Cardiac muscle cell (in vitro differentiated cells and primary cell): ENCODE measurements at regions not wholly inside any gene's neighbourhood (a gene's known extent, or its start where the extent isn't known, plus 50 kb on each side); places are given as distances from the start of the nearest gene placed in this dataset.

Experiments used
- DNase-seq, 2 donors: peaks; one replicate each; pipeline versions ENCODE4 v3.0.0 to v3.0.0-alpha.2; 2010 to 2017; ENCODE audit warnings: low read depth in 1 of 2, low spot score in 1 of 2
- H3K27ac ChIP-seq: fragments of 200-600 bp; sonication (generic); 2 replicates; pipeline ENCODE4 v1.5.1; 2016
- H3K27me3 ChIP-seq: fragments of 200-600 bp; sonication (generic); 2 replicates; pipeline ENCODE4 v1.6.0; 2016; ENCODE audit warnings: control low read depth
- H3K36me3 ChIP-seq: fragments of 200-600 bp; sonication (generic); 2 replicates; pipeline ENCODE4 v1.5.1; 2016; ENCODE audit warnings: control low read depth
- H3K4me1 ChIP-seq: fragments of 200-600 bp; sonication (generic); 2 replicates; pipeline ENCODE4 v1.8.1; 2017; ENCODE audit warnings: low read depth, mild to moderate bottlenecking, mixed run types
- H3K4me3 ChIP-seq: fragments of 200-600 bp; sonication (generic); 2 replicates; pipeline ENCODE4 v1.5.1; 2016; ENCODE audit warnings: mild to moderate bottlenecking
- H3K9me3 ChIP-seq: fragments of 200-600 bp; sonication (generic); 2 replicates; pipeline ENCODE4 v1.5.1; 2017; ENCODE audit warnings: low read depth, mild to moderate bottlenecking, control low read depth
- TF ChIP-seq, protein P1 (sequence below): IDR thresholded peaks from 2 replicates; pipeline ENCODE4 v1.5.1; 2012; ENCODE audit warnings: low read depth, mild to moderate bottlenecking, low read length

DNA sequence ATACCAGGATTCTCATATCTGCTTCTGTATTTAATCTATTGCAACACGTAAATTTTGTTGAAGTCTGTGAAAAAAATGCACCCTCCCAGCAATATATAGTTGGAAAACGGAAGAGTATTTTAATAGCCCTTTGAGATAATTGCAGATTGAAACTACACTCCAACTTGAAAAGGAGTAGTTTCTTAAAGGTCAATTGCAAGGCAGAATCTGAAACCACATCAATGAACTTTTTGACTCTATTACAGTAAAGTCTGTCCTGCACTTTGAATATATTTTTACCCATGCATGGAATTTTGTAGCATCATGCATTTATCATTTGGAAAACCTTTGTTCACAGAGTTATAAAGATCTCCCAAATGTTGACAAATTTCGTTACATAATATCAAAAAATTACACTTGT lies 311.6 kb upstream of the NREP start:
- Histone ChIP-seq H3K4me1 (peaks cover 2% of the 10 kb centered on the region), H3K9me3 (no peaks in the 10 kb centered on the region), H3K36me3 (no peaks in the 10 kb centered on the region), H3K27me3 (no peaks in the 10 kb centered on the region), H3K27ac (no peak overlapping the region), H3K4me3 (no peak overlapping the region)
- TF ChIP-seq, protein P1, sequence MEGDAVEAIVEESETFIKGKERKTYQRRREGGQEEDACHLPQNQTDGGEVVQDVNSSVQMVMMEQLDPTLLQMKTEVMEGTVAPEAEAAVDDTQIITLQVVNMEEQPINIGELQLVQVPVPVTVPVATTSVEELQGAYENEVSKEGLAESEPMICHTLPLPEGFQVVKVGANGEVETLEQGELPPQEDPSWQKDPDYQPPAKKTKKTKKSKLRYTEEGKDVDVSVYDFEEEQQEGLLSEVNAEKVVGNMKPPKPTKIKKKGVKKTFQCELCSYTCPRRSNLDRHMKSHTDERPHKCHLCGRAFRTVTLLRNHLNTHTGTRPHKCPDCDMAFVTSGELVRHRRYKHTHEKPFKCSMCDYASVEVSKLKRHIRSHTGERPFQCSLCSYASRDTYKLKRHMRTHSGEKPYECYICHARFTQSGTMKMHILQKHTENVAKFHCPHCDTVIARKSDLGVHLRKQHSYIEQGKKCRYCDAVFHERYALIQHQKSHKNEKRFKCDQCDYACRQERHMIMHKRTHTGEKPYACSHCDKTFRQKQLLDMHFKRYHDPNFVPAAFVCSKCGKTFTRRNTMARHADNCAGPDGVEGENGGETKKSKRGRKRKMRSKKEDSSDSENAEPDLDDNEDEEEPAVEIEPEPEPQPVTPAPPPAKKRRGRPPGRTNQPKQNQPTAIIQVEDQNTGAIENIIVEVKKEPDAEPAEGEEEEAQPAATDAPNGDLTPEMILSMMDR: no peak
- no peak for DNase-seq

DNA sequence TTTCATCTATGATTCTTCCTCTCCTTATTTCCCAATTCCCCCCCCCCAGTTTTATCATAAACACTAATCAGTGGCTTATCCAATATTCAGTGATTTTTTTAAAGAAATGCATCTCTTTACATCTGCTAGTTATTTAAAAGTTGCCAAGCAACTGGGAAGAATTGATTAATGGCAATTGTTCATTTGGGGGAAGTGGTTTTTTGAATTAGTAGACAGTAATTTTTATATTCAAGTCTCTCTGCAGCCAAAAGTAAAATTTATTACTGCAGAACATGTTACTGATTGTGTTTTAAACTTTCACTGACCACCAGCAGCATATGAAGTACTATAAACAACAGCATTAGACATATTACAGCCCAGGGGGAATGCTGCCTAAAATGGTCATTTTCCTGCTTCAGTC lies 308.8 kb upstream of the NREP start:
- TF ChIP-seq, protein P1: no peak
- DNase-seq: no peak
- Histone ChIP-seq H3K27ac (no peak overlapping the region), H3K27me3 (no peaks in the 10 kb centered on the region), H3K36me3 (no peaks in the 10 kb centered on the region), H3K4me1 (peaks cover 4% of the 10 kb centered on the region), H3K9me3 (no peaks in the 10 kb centered on the region), H3K4me3 (no peak overlapping the region)

DNA sequence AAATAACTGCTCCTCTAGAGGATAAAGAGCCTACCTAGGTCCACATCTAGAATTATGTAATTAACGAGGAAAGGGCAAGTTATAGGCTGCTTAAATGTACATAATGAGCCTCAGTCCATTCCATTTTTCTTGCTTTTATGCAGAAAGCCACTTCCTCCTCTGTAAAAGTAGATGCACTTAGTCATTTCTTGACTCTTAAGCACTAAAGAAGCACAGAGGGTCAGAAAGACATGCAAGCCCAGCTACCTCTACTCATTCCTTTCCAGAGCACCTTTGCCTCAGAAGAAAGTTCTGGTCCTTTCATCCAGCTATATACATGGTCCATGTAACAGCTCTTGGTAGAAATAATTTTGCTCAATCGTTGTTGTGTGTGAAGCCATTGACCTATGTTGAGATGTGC lies 308.0 kb upstream of the NREP start:
- no peak overlapping the region for H3K27ac ChIP-seq
- H3K9me3 ChIP-seq: no peaks in the 10 kb centered on the region
- no peak overlapping the region for H3K4me3 ChIP-seq
- H3K4me1 ChIP-seq: peaks cover 4% of the 10 kb centered on the region
- no peaks in the 10 kb centered on the region for H3K36me3 ChIP-seq
- no peak for DNase-seq
- TF ChIP-seq, protein P1: no peak
- H3K27me3 ChIP-seq: no peaks in the 10 kb centered on the region

DNA sequence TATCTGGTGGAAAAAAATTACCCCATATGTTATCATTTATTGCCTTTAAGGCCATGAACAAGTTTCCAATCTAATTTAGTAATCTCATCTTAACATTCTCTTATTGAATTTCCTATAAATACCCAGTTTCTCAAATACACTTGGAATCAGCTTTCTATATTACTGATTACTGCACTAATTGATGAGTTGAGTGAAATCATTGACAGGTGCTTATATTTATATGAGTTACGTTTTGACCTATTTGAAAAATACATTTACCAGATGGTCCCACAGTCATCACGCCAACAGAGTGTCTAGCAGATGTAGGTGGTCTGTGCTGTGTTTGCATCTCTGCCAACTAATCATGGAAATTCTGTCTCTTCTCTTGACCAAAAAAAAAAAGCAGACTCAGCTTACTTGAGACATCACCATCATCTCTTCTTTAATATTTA lies 307.3 kb upstream of the NREP start:
- H3K27me3 ChIP-seq: no peaks in the 10 kb centered on the region
- H3K36me3 ChIP-seq: no peaks in the 10 kb centered on the region
- no peak overlapping the region for H3K4me3 ChIP-seq
- H3K9me3 ChIP-seq: no peaks in the 10 kb centered on the region
- no peak overlapping the region for H3K27ac ChIP-seq
- TF ChIP-seq, protein P1: no peak
- DNase-seq: no peak
- peaks cover 4% of the 10 kb centered on the region for H3K4me1 ChIP-seq

DNA sequence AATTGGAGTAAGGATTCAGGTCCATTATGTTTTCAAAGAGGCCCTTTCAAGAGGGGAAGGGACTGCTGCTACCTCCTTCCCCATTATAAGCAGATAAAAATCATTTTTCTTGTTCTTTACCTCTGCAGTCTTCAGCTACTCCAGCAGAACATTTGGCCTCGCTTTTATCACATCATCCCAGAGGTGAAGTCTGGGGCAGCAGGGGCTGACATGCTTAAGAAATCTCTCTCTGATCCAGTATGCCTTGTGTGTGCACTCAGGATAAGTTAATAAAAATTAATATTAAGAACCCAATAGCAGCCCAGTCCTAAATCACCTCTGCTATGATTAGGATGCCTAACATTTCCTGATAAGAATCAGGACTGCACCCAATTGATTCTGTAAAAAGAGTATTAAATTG lies 306.9 kb upstream of the NREP start:
- no peak overlapping the region for H3K27ac ChIP-seq

More for the DNA sequence above, 306.9 kb upstream of the NREP start:
- no peak for DNase-seq
- Histone ChIP-seq H3K9me3 (no peaks in the 10 kb centered on the region), H3K4me3 (no peak overlapping the region), H3K4me1 (peaks cover 4% of the 10 kb centered on the region), H3K36me3 (no peaks in the 10 kb centered on the region), H3K27me3 (no peaks in the 10 kb centered on the region)
- TF ChIP-seq, protein P1: no peak
